Common myeloid progenitor, CD34-positive (primary cell): ENCODE measurements at regions not wholly inside any gene's neighbourhood (a gene's known extent, or its start where the extent isn't known, plus 50 kb on each side); places are given as distances from the start of the nearest gene placed in this dataset.

Source experiments
- CTCF ChIA-PET: fragments of 350-600 bp; sonication (Branson Sonifier 250); formaldehyde crosslinking; loops from one replicate; lab custom pipeline; 2021; ENCODE audit warnings: antibody characterized with exemption; lab: Charles Lee
- POLR2A ChIA-PET: fragments of 350-600 bp; sonication (Branson Sonifier 250); formaldehyde crosslinking; loops from one replicate; lab custom pipeline; 2021; ENCODE audit warnings: antibody characterized with exemption; lab: Charles Lee
- DNase-seq, 3 donors: peaks; one replicate each; pipeline versions ENCODE4 v3.0.0 to v3.0.0-alpha.2; 2013
- H3K27ac ChIP-seq, 2 experiments: 1 replicate in 1 of 2; 2 replicates in 1 of 2; pipeline ENCODE4 v1.7.0; 2013; ENCODE audit warnings: inconsistent platforms in 2 of 2, low read length in 2 of 2, mild to moderate bottlenecking in 2 of 2, low read depth in 1 of 2, moderate library complexity in 1 of 2; ENCODE audit not compliant: severe bottlenecking in 2 of 2, insufficient read depth in 1 of 2, poor library complexity in 1 of 2
- H3K27me3 ChIP-seq, 5 experiments: replicated peaks in 2 of 5; 1 replicate in 3 of 5; 2 replicates in 2 of 5; pipeline versions ENCODE4 v1.6.1 to v1.7.0; 2013; ENCODE audit warnings: low read length in 4 of 5, mild to moderate bottlenecking in 2 of 5, moderate library complexity in 2 of 5, inconsistent platforms in 1 of 5; ENCODE audit not compliant: insufficient read depth in 5 of 5, control insufficient read depth in 4 of 5
- H3K36me3 ChIP-seq, 4 experiments: 1 replicate in 2 of 4; 2 replicates in 2 of 4; pipeline versions ENCODE4 v1.6.1 to v1.7.0; 2013; ENCODE audit warnings: low read length in 3 of 4, control low read depth in 1 of 4, mild to moderate bottlenecking in 1 of 4; ENCODE audit not compliant: control insufficient read depth in 4 of 4, insufficient read depth in 4 of 4
- H3K4me1 ChIP-seq, 4 experiments: 1 replicate in 3 of 4; 2 replicates in 1 of 4; pipeline versions ENCODE4 v1.6.1 to v1.7.1; 2013; ENCODE audit warnings: low read length in 3 of 4, mild to moderate bottlenecking in 3 of 4, control low read depth in 1 of 4, inconsistent platforms in 1 of 4, moderate library complexity in 1 of 4; ENCODE audit not compliant: control insufficient read depth in 4 of 4, insufficient read depth in 4 of 4; ENCODE audit errors: control extremely low read depth in 1 of 4
- H3K4me3 ChIP-seq, 7 experiments: 1 replicate in 4 of 7; 2 replicates in 3 of 7; pipeline versions ENCODE4 v1.5.1 to v1.7.0; 2013; ENCODE audit warnings: mild to moderate bottlenecking in 7 of 7, low read length in 6 of 7, moderate library complexity in 6 of 7, inconsistent platforms in 2 of 7, low read depth in 2 of 7, control low read depth in 1 of 7; ENCODE audit not compliant: insufficient read depth in 4 of 7, control insufficient read depth in 1 of 7; ENCODE audit errors: extremely low read depth in 1 of 7
- H3K9me3 ChIP-seq, 5 experiments: 1 replicate in 4 of 5; 2 replicates in 1 of 5; pipeline versions ENCODE4 v1.6.1 to v1.7.1; 2013; ENCODE audit warnings: low read length in 4 of 5, mild to moderate bottlenecking in 2 of 5, inconsistent platforms in 1 of 5, low read depth in 1 of 5, moderate library complexity in 1 of 5; ENCODE audit not compliant: control insufficient read depth in 4 of 5, insufficient read depth in 2 of 5; ENCODE audit errors: control extremely low read depth in 1 of 5
- WGBS: methylation state at CpG from one replicate; pipeline ENCODE4 v1.1.5; 2013; ENCODE audit not compliant: insufficient coverage; 5-methylcytosine and 5-hydroxymethylcytosine counted together

- no peaks in the 10 kb centered on the region for H3K36me3 ChIP-seq
- no peaks in the 10 kb centered on the region for H3K27me3 ChIP-seq
- WGBS: 100% methylated on average over 6 of the region's 7 CpGs
- ChIA-PET POLR2A (interaction anchor here (1.1 kb wide), 1 partner anchor 11 kb away, joined by 3 read pairs; no protein-coding TSS in a partner anchor), CTCF (interaction anchor here (1.0 to 1.9 kb wide), 10 partner anchors 8 to 242 kb away, joined by 3 to 12 read pairs (median 4); no protein-coding TSS in a partner anchor)
- DNase-seq: no peak
- no peaks in the 10 kb centered on the region for H3K9me3 ChIP-seq
- H3K4me1 ChIP-seq: peaks cover 0 to 54% (median 34%) of the 10 kb centered on the region in 4 experiments
- H3K4me3 ChIP-seq: no peak overlapping the region
- H3K27ac ChIP-seq: no peak overlapping the region
Measured at GRCh38 chr10:78953799-78954297, 114.9 kb upstream of the ZMIZ1 start.

GRCh38 chr10:78954689-78955088, 114.1 kb upstream of the ZMIZ1 start:
- no peak overlapping the region for H3K27ac ChIP-seq
- H3K4me3 ChIP-seq: no peak overlapping the region
- DNase-seq: no peak
- ChIA-PET CTCF (interaction anchor here (0.6 to 1.8 kb wide), 3 partner anchors 9 to 25 kb away, joined by 3 to 6 read pairs (median 3); no protein-coding TSS in a partner anchor), POLR2A (no interaction called here)
- no peaks in the 10 kb centered on the region for H3K27me3 ChIP-seq
- WGBS: 100% methylated on average over 5 of the region's 7 CpGs
- H3K36me3 ChIP-seq: no peaks in the 10 kb centered on the region
- no peaks in the 10 kb centered on the region for H3K9me3 ChIP-seq
- H3K4me1 ChIP-seq: peaks cover 0 to 54% (median 39%) of the 10 kb centered on the region in 4 experiments

- ChIA-PET POLR2A (no interaction called here), CTCF (interaction anchor here (1.0 to 2.4 kb wide), 3 partner anchors 8 to 13 kb away, joined by 3 to 7 read pairs (median 3); no protein-coding TSS in a partner anchor)
- Histone ChIP-seq H3K9me3 (no peaks in the 10 kb centered on the region), H3K27me3 (no peaks in the 10 kb centered on the region), H3K4me1 (peaks cover 0 to 50% (median 42%) of the 10 kb centered on the region in 4 experiments), H3K36me3 (no peaks in the 10 kb centered on the region), H3K4me3 (no peak overlapping the region), H3K27ac (no peak overlapping the region)
- DNase-seq: no peak
- WGBS: 87% methylated on average over 3 of the region's 3 CpGs
Measured at GRCh38 chr10:78955206-78955605, 113.6 kb upstream of the ZMIZ1 start.

- H3K4me1 ChIP-seq: peaks cover 0 to 41% (median 35%) of the 10 kb centered on the region in 4 experiments
- WGBS: 93% methylated on average over 5 of the region's 5 CpGs
- ChIA-PET POLR2A (no interaction called here), CTCF (interaction anchor here (0.7 to 2.4 kb wide), 5 partner anchors 9 to 105 kb away, joined by 3 to 7 read pairs (median 3); no protein-coding TSS in a partner anchor)
- DNase-seq: no peak
- H3K4me3 ChIP-seq: no peak overlapping the region
- H3K27ac ChIP-seq: no peak overlapping the region
- H3K36me3 ChIP-seq: no peaks in the 10 kb centered on the region
- H3K9me3 ChIP-seq: no peaks in the 10 kb centered on the region
- no peaks in the 10 kb centered on the region for H3K27me3 ChIP-seq
Measured at GRCh38 chr10:78956391-78956790, 112.4 kb upstream of the ZMIZ1 start.

- WGBS: 82% methylated on average over 1 of the region's 2 CpGs
- no peaks in the 10 kb centered on the region for H3K27me3 ChIP-seq
- no peak for DNase-seq
- no peaks in the 10 kb centered on the region for H3K36me3 ChIP-seq
- H3K9me3 ChIP-seq: no peaks in the 10 kb centered on the region
- H3K27ac ChIP-seq: no peak overlapping the region
- peaks cover 0 to 30% (median 24%) of the 10 kb centered on the region in 4 experiments for H3K4me1 ChIP-seq
- no peak overlapping the region for H3K4me3 ChIP-seq
- POLR2A ChIA-PET: interaction anchor here (0.6 kb wide), 1 partner anchor 49 kb away, joined by 3 read pairs; no protein-coding TSS in a partner anchor
- CTCF ChIA-PET: interaction anchor here (2.4 kb wide), 1 partner anchor 10 kb away, joined by 7 read pairs; no protein-coding TSS in a partner anchor
Measured at GRCh38 chr10:78957471-78958039, 111.2 kb upstream of the ZMIZ1 start.

GRCh38 chr10:78959217-78959923, 109.4 kb upstream of the ZMIZ1 start:
- Histone ChIP-seq H3K4me1 (peaks cover 0 to 12% (median 8%) of the 10 kb centered on the region in 4 experiments), H3K27me3 (no peaks in the 10 kb centered on the region), H3K27ac (no peak overlapping the region), H3K36me3 (no peaks in the 10 kb centered on the region), H3K9me3 (no peaks in the 10 kb centered on the region), H3K4me3 (no peak overlapping the region)
- CTCF ChIA-PET: interaction anchor here (1.2 to 1.6 kb wide), 2 partner anchors 28 to 93 kb away, joined by 3 read pairs; no protein-coding TSS in a partner anchor
- peak in 1 of 3 donors; percentile 27 for DNase-seq
- POLR2A ChIA-PET: no interaction called here
- 28% methylated on average over 6 of the region's 10 CpGs for WGBS
